CD4-positive, CD25-positive, alpha-beta regulatory T cell (primary cell): ENCODE measurements at regions not wholly inside any gene's neighbourhood (a gene's known extent, or its start where the extent isn't known, plus 50 kb on each side); places are given as distances from the start of the nearest gene placed in this dataset.

Experiments
- ATAC-seq, 2 donors: fragments of 150-1000 bp; cut with Tn5 transposase; one replicate each; pipeline ENCODE4 v1.10.0; 2021; ENCODE audit warnings: low read depth in 2 of 2, moderate number of reproducible peaks in 2 of 2, moderate library complexity in 1 of 2
- DNase-seq, 3 donors: peaks; one replicate each; pipeline versions ENCODE4 v3.0.0 to v3.0.0-alpha.2; 2012 to 2022; ENCODE audit warnings: mixed read lengths in 1 of 3
- H3K27ac ChIP-seq: one replicate; pipeline ENCODE4 v1.7.0; 2013; ENCODE audit warnings: mild to moderate bottlenecking, low read length; ENCODE audit not compliant: insufficient read depth, poor library complexity, severe bottlenecking
- H3K27me3 ChIP-seq: one replicate; pipeline ENCODE4 v1.7.0; 2013; ENCODE audit warnings: low read length; ENCODE audit not compliant: control insufficient read depth, insufficient read depth
- H3K36me3 ChIP-seq: one replicate; pipeline ENCODE4 v1.7.0; 2013; ENCODE audit warnings: mild to moderate bottlenecking, low read length, moderate library complexity; ENCODE audit not compliant: control insufficient read depth, insufficient read depth
- H3K4me1 ChIP-seq: 2 replicates; pipeline ENCODE4 v1.7.0; 2013; ENCODE audit warnings: mild to moderate bottlenecking, low read length; ENCODE audit not compliant: insufficient read depth, control insufficient read depth, poor library complexity, severe bottlenecking
- H3K4me3 ChIP-seq: one replicate; pipeline ENCODE4 v1.7.0; 2013; ENCODE audit warnings: low read depth, mild to moderate bottlenecking, low read length, moderate library complexity
- H3K9me3 ChIP-seq, 2 experiments: 1 replicate in 1 of 2; 2 replicates in 1 of 2; pipeline ENCODE4 v1.7.0; 2013; ENCODE audit warnings: low read length in 2 of 2, mild to moderate bottlenecking in 1 of 2, moderate library complexity in 1 of 2; ENCODE audit not compliant: control insufficient read depth in 2 of 2
- H3K27ac Mint-ChIP-seq, 3 donors: one replicate each; pipeline ENCODE4 v1.8.0; 2020 to 2022; ENCODE audit warnings: mild to moderate bottlenecking in 3 of 3, mixed read lengths in 3 of 3, moderate library complexity in 2 of 3
- H3K27me3 Mint-ChIP-seq: one replicate; pipeline ENCODE4 v1.8.0; 2022; ENCODE audit warnings: mild to moderate bottlenecking, mixed read lengths
- H3K36me3 Mint-ChIP-seq: one replicate; pipeline ENCODE4 v1.8.0; 2020; ENCODE audit warnings: mixed read lengths
- H3K4me1 Mint-ChIP-seq, 4 donors: one replicate each; pipeline ENCODE4 v1.8.0; 2020 to 2022; ENCODE audit warnings: mixed read lengths in 4 of 4, mild to moderate bottlenecking in 1 of 4
- H3K4me3 Mint-ChIP-seq, 4 donors: one replicate each; pipeline ENCODE4 v1.8.0; 2020 to 2022; ENCODE audit warnings: mild to moderate bottlenecking in 4 of 4, mixed read lengths in 4 of 4, moderate library complexity in 3 of 4
- H3K9me3 Mint-ChIP-seq, 7 donors: one replicate each; pipeline ENCODE4 v1.8.0; 2020 to 2022; ENCODE audit warnings: mixed read lengths in 7 of 7, mild to moderate bottlenecking in 3 of 7, moderate library complexity in 2 of 7

DNA sequence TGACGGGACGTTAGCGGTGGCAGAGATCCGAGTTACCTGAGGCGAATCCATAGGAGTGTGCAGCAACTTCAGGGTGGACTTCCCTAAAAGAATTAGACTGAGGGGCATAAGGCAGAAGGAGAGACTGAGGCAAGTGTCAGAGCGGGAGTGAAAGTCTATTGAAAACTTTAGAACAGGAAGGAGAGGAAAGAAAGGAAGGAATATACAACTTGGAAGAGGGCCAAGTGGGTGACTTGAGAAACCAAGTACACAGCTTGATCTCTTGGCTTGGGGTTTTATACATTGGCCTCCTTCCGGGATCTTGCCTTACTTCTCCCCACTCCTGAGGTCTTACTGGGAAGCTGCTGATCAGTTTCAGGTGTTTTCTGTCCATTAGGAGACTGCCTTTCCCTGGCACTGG, 84.9 kb downstream of the SNX18 start:
- H3K27ac Mint-ChIP-seq: no peak overlapping the region
- H3K36me3 ChIP-seq: no peaks in the 10 kb centered on the region
- ATAC-seq: no peak
- peaks cover 4% of the 10 kb centered on the region for H3K27me3 ChIP-seq
- H3K9me3 ChIP-seq: peaks cover 0 to 2% of the 10 kb centered on the region in 2 experiments
- H3K27me3 Mint-ChIP-seq: peaks cover 50% of the 10 kb centered on the region
- no peak overlapping the region for H3K4me3 ChIP-seq
- H3K4me3 Mint-ChIP-seq: no peak overlapping the region
- peaks cover 6 to 11% (median 8%) of the 10 kb centered on the region in 7 donors for H3K9me3 Mint-ChIP-seq
- H3K4me1 Mint-ChIP-seq: no peaks in the 10 kb centered on the region
- H3K4me1 ChIP-seq: no peaks in the 10 kb centered on the region
- no peak for DNase-seq
- peaks cover 2% of the 10 kb centered on the region for H3K36me3 Mint-ChIP-seq
- H3K27ac ChIP-seq: no peak overlapping the region

DNA sequence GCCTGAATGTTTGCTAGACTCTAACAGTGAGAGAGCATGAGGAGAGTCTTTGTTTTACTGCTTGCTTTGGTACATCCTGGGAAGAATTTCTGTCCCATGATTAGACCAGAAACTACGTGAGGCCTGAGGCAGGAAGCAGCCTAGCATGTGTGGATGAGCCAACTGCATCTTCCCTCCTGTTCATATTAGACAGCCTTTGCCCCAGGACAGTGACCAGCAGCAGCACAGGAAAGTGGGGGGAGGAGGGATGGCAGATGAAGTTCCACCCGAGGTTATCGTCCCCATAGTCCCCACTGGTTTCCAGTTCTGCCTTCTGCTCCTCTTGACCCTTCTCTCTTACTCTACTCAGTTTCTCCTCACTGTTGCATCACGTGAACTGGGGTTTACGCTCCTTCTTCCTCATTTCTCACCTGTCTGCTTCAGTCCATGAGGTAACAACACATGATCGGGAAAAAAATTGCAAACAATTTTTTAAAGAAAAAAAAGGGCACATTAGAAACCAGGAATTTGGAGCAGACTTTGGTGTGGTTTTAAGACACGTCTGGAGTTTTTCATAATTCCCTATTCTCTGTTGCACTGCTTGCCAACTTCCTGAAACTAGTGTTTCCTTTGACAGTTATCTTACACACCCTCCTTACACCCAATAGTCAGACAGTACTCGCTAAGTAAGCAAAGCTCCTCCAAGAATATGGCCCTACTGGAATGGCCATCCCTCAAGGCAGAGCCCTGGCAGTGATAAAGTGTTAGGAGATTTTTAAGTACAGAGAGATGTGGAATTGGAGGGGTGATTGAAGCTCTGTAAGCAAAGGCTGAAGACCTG, 84.1 kb downstream of the SNX18 start:
- H3K4me3 Mint-ChIP-seq: no peak overlapping the region
- ATAC-seq: no peak
- peaks cover 6 to 20% (median 12%) of the 10 kb centered on the region in 7 donors for H3K9me3 Mint-ChIP-seq
- peaks cover 6% of the 10 kb centered on the region for H3K36me3 Mint-ChIP-seq
- no peak overlapping the region for H3K27ac Mint-ChIP-seq
- H3K9me3 ChIP-seq: peaks cover 3 to 4% of the 10 kb centered on the region in 2 experiments
- H3K4me1 Mint-ChIP-seq: no peaks in the 10 kb centered on the region
- H3K36me3 ChIP-seq: no peaks in the 10 kb centered on the region
- peaks cover 55% of the 10 kb centered on the region for H3K27me3 Mint-ChIP-seq
- H3K4me3 ChIP-seq: no peak overlapping the region
- peaks cover 4% of the 10 kb centered on the region for H3K27me3 ChIP-seq
- H3K4me1 ChIP-seq: no peaks in the 10 kb centered on the region
- no peak overlapping the region for H3K27ac ChIP-seq
- no peak for DNase-seq
